CD14-positive monocyte (primary cell): ENCODE measurements at regions not wholly inside any gene's neighbourhood (a gene's known extent, or its start where the extent isn't known, plus 50 kb on each side); places are given as distances from the start of the nearest gene placed in this dataset.
A peak's percentile ranks its signal among the peaks of the same experiment; 100 is the strongest.

Experiments
- DNase-seq, 3 donors: peaks; one replicate each; pipeline ENCODE4 v3.0.0-alpha.2; 2011 to 2022
- H2AFZ ChIP-seq: 2 replicates; pipeline ENCODE4 v1.6.0; 2012; ENCODE audit warnings: mild to moderate bottlenecking, low read depth, low read length, inconsistent platforms; ENCODE audit not compliant: insufficient read depth, poor library complexity, severe bottlenecking
- H3K27ac ChIP-seq, 2 donors: 1 replicate in 1 of 2; 2 replicates in 1 of 2; pipeline ENCODE4 v1.5.1; 2012 to 2013; ENCODE audit warnings: low read length in 2 of 2, control low read depth in 1 of 2, inconsistent platforms in 1 of 2, low read depth in 1 of 2, mild to moderate bottlenecking in 1 of 2
- H3K27me3 ChIP-seq, 2 donors: one replicate each; pipeline versions ENCODE4 v1.6.0 to v1.6.1; 2011 to 2013; ENCODE audit warnings: low read length in 2 of 2; ENCODE audit not compliant: control insufficient read depth in 2 of 2, insufficient read depth in 2 of 2
- H3K36me3 ChIP-seq, 2 donors: replicated peaks in 1 of 2; 1 replicate in 1 of 2; 2 replicates in 1 of 2; pipeline versions ENCODE4 v1.5.1 to v1.6.1; 2012 to 2013; ENCODE audit warnings: low read length in 2 of 2, control low read depth in 1 of 2, inconsistent platforms in 1 of 2, mild to moderate bottlenecking in 1 of 2; ENCODE audit not compliant: insufficient read depth in 2 of 2, control insufficient read depth in 1 of 2
- H3K4me1 ChIP-seq, 2 donors: 1 replicate in 1 of 2; 2 replicates in 1 of 2; pipeline versions ENCODE4 v1.5.1 to v1.6.1; 2012 to 2013; ENCODE audit warnings: low read length in 2 of 2, control low read depth in 1 of 2, inconsistent platforms in 1 of 2, mild to moderate bottlenecking in 1 of 2, moderate library complexity in 1 of 2; ENCODE audit not compliant: insufficient read depth in 2 of 2, control insufficient read depth in 1 of 2
- H3K4me2 ChIP-seq: replicated peaks from 2 replicates; pipeline ENCODE3; 2012; ENCODE audit warnings: low read length, moderate library complexity, mild to moderate bottlenecking; ENCODE audit not compliant: poor library complexity, severe bottlenecking; ENCODE audit errors: extremely low read depth
- H3K4me3 ChIP-seq, 3 experiments: fragments of 200-600 bp in 1 of 3; sonication (generic) in 1 of 3; replicated peaks in 1 of 3; 1 replicate in 2 of 3; 2 replicates in 1 of 3; pipeline ENCODE4 v1.5.1; 2011 to 2013; ENCODE audit warnings: low read length in 3 of 3, mild to moderate bottlenecking in 3 of 3, control low read depth in 2 of 3, low read depth in 2 of 3, inconsistent platforms in 1 of 3, moderate library complexity in 1 of 3
- H3K79me2 ChIP-seq: 2 replicates; pipeline ENCODE4 v1.6.0; 2012; ENCODE audit warnings: mild to moderate bottlenecking, control low read depth, inconsistent platforms, low read length, moderate library complexity; ENCODE audit not compliant: insufficient read depth
- H3K9ac ChIP-seq: 2 replicates; pipeline ENCODE4 v1.6.0; 2017; ENCODE audit warnings: low read length, mild to moderate bottlenecking; ENCODE audit not compliant: insufficient read depth, poor library complexity, severe bottlenecking
- H3K9me3 ChIP-seq, 2 donors: replicated peaks in 1 of 2; 1 replicate in 1 of 2; 2 replicates in 1 of 2; pipeline versions ENCODE4 v1.5.1 to v1.6.1; 2012 to 2013; ENCODE audit warnings: low read length in 2 of 2, control low read depth in 1 of 2; ENCODE audit not compliant: control insufficient read depth in 1 of 2, insufficient read depth in 1 of 2
- H4K20me1 ChIP-seq: 2 replicates; pipeline ENCODE4 v1.6.0; 2012; ENCODE audit warnings: mild to moderate bottlenecking, low read length, control low read depth, moderate library complexity; ENCODE audit not compliant: insufficient read depth
- H3K27ac Mint-ChIP-seq, 7 donors: one replicate each; pipeline ENCODE4 v1.8.0; 2020; ENCODE audit warnings: mild to moderate bottlenecking in 7 of 7, mixed read lengths in 7 of 7, moderate library complexity in 6 of 7, inconsistent platforms in 2 of 7
- H3K27me3 Mint-ChIP-seq, 3 donors: one replicate each; pipeline ENCODE4 v1.8.0; 2021 to 2022; ENCODE audit warnings: low read depth in 3 of 3, mild to moderate bottlenecking in 3 of 3, mixed read lengths in 3 of 3, moderate library complexity in 3 of 3, inconsistent platforms in 1 of 3
- H3K36me3 Mint-ChIP-seq, 2 donors: one replicate each; pipeline ENCODE4 v1.8.0; 2020; ENCODE audit warnings: mixed read lengths in 2 of 2, inconsistent platforms in 1 of 2, mild to moderate bottlenecking in 1 of 2
- H3K4me1 Mint-ChIP-seq: one replicate; pipeline ENCODE4 v1.8.0; 2020; ENCODE audit warnings: mild to moderate bottlenecking, mixed read lengths
- H3K4me3 Mint-ChIP-seq, 2 donors: one replicate each; pipeline ENCODE4 v1.8.0; 2020; ENCODE audit warnings: mild to moderate bottlenecking in 2 of 2, mixed read lengths in 2 of 2, moderate library complexity in 1 of 2
- H3K9me3 Mint-ChIP-seq, 7 donors: one replicate each; pipeline ENCODE4 v1.8.0; 2020 to 2022; ENCODE audit warnings: mixed read lengths in 7 of 7, mild to moderate bottlenecking in 6 of 7, moderate library complexity in 6 of 7, inconsistent platforms in 2 of 7
- WGBS: methylation state at CpG from one replicate; pipeline ENCODE4 v1.1.5; 2013; ENCODE audit warnings: missing lambda C conversion rate; ENCODE audit not compliant: insufficient coverage; 5-methylcytosine and 5-hydroxymethylcytosine counted together
- intact Hi-C, 2 donors: fragments of 100-400 bp; cut with micrococcal nuclease; formaldehyde crosslinking; loops; one replicate each; pipeline versions ENCODE4 v1.15.0 to v1.15.1; 2023
- TF ChIP-seq, protein P1 (sequence below): fragments of 200-600 bp; IDR thresholded peaks from one replicate; pipeline ENCODE4 v1.8.0; 2022; ENCODE audit warnings: antibody characterized with exemption, mild to moderate bottlenecking

DNA sequence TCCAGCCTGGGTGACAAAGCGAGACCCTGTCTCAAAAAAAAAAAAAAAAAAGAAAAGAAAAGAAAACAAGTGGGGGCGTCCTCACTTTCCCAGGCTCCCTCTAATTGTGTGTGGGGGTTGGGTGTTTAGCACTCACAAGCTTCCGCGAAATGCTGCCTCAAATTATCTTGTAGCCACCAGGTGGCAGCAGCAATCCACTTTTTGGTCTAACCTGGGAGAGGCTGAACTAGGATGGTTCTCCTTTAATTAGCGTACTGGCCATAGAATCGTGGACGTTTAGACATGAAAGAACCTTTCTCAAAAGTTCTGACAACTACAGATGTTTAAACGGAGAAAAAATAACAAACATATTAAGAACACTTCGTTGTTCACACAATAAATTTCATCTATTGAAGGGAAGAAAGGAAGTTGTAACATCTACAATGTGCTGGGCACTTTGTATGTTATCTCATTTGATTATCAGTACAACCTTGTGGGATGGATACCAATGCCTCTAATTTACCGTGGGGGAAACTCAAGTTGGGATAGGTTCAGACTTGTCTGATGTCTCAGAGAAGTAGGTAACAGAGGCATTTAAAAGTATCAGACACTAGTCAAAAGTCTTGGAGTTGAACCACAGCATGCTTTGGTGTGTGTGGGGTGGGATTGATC, 122.7 kb upstream of the NABP1 start:
- no peaks in the 10 kb centered on the region for H3K9me3 ChIP-seq
- H3K27ac ChIP-seq = no peak overlapping the region
- peak; percentile 67 to 75 (median 70) for DNase-seq
- Mint-ChIP-seq H3K27me3 (peaks cover 0 to 4% (median 3%) of the 10 kb centered on the region in 3 donors), H3K4me3 (no peak overlapping the region), H3K9me3 (no peaks in the 10 kb centered on the region), H3K4me1 (peaks cover 1% of the 10 kb centered on the region), H3K36me3 (no peaks in the 10 kb centered on the region), H3K27ac (no peak overlapping the region)
- H4K20me1 ChIP-seq = no peaks in the 10 kb centered on the region
- WGBS = 0% methylated on average over 1 of the region's 10 CpGs
- H3K4me3 ChIP-seq = no peak overlapping the region
- H3K9ac ChIP-seq = no peak overlapping the region
- H3K4me1 ChIP-seq = no peaks in the 10 kb centered on the region
- H3K79me2 ChIP-seq = no peaks in the 10 kb centered on the region
- intact Hi-C loops = no loop called here
- no peaks in the 10 kb centered on the region for H3K36me3 ChIP-seq
- no peaks in the 10 kb centered on the region for H3K27me3 ChIP-seq
- peak overlapping the region; percentile 32 for H2AFZ ChIP-seq
- no peak overlapping the region for H3K4me2 ChIP-seq
- TF ChIP-seq, protein P1, sequence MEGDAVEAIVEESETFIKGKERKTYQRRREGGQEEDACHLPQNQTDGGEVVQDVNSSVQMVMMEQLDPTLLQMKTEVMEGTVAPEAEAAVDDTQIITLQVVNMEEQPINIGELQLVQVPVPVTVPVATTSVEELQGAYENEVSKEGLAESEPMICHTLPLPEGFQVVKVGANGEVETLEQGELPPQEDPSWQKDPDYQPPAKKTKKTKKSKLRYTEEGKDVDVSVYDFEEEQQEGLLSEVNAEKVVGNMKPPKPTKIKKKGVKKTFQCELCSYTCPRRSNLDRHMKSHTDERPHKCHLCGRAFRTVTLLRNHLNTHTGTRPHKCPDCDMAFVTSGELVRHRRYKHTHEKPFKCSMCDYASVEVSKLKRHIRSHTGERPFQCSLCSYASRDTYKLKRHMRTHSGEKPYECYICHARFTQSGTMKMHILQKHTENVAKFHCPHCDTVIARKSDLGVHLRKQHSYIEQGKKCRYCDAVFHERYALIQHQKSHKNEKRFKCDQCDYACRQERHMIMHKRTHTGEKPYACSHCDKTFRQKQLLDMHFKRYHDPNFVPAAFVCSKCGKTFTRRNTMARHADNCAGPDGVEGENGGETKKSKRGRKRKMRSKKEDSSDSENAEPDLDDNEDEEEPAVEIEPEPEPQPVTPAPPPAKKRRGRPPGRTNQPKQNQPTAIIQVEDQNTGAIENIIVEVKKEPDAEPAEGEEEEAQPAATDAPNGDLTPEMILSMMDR = peak; percentile 72

DNA sequence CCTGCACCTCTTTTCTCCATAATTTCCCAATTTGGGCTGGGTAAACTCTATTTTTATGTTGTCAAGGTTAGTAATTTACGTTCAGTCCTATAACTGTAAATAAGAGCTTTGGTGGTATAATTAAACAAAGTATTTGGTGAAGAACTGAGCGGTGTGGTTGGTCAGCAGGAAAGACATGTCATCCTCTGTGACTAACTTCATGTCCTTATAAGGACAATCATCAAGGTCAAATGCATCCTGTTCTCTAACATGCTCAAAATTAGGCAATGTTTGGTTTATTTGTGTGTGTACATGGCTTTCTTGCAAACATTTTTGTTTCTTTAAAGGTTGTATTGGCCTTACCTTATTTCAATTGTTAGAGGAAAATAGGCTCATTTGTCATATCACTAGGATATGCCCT, 121.5 kb upstream of the NABP1 start:
- DNase-seq = no peak
- Mint-ChIP-seq H3K4me3 (no peak overlapping the region), H3K9me3 (no peaks in the 10 kb centered on the region), H3K27me3 (peaks cover 0 to 4% (median 2%) of the 10 kb centered on the region in 3 donors), H3K36me3 (no peaks in the 10 kb centered on the region), H3K27ac (no peak overlapping the region), H3K4me1 (peaks cover 1% of the 10 kb centered on the region)
- no peaks in the 10 kb centered on the region for H3K4me1 ChIP-seq
- H2AFZ ChIP-seq = no peak overlapping the region
- H3K4me2 ChIP-seq = no peak overlapping the region
- no peaks in the 10 kb centered on the region for H3K27me3 ChIP-seq
- H3K27ac ChIP-seq = no peak overlapping the region
- TF ChIP-seq, protein P1 = no peak
- no peaks in the 10 kb centered on the region for H3K36me3 ChIP-seq
- no CpG with 5 or more reads among the region's 2 CpGs for WGBS
- intact Hi-C loops = no loop called here
- no peaks in the 10 kb centered on the region for H4K20me1 ChIP-seq
- no peaks in the 10 kb centered on the region for H3K79me2 ChIP-seq
- no peak overlapping the region for H3K4me3 ChIP-seq
- H3K9me3 ChIP-seq = no peaks in the 10 kb centered on the region
- H3K9ac ChIP-seq = no peak overlapping the region
